IMR-90 (cell line): ENCODE measurements at regions not wholly inside any gene's neighbourhood (a gene's known extent, or its start where the extent isn't known, plus 50 kb on each side); places are given as distances from the start of the nearest gene placed in this dataset.

Experiments used
- ATAC-seq: fragments of 200-7000 bp; cut with Tn5 transposase; 2 replicates; pipeline ENCODE4 v1.9.1; 2020; ENCODE audit warnings: low read depth, mild to moderate bottlenecking, moderate library complexity
- BruUV-seq: library from RNA; stranded (reverse); fragments of 400-500 nt; replicated peaks from 2 replicates; lab custom pipeline; 2021; lab: Mats Ljungman, UMichigan
- CTCF ChIA-PET: fragments of 300-600 bp; formaldehyde crosslinking; extraction: SDS; loops from one replicate; lab custom pipeline; 2021; ENCODE audit warnings: antibody characterized with exemption; lab: Yijun Ruan, JAX
- POLR2A ChIA-PET: fragments of 300-600 bp; sonication (Branson Sonifier 250); formaldehyde crosslinking; loops from one replicate; lab custom pipeline; 2022; ENCODE audit warnings: antibody characterized with exemption; ENCODE audit not compliant: unreplicated experiment; lab: Charles Lee
- DNase-seq: peaks from one replicate; pipeline ENCODE4 v3.0.0; 2013
- H2AFZ ChIP-seq: replicated peaks from 2 replicates; pipeline ENCODE3; 2013; ENCODE audit warnings: low read length, mild to moderate bottlenecking; ENCODE audit not compliant: poor library complexity
- H2AK5ac ChIP-seq: 2 replicates; pipeline ENCODE4 v1.6.1; 2013; ENCODE audit warnings: low read depth, low read length, inconsistent platforms
- H2AK9ac ChIP-seq: replicated peaks from 2 replicates; pipeline ENCODE3; 2013; ENCODE audit warnings: mild to moderate bottlenecking, low read depth, low read length, moderate library complexity; ENCODE audit not compliant: poor library complexity
- H2BK120ac ChIP-seq: 2 replicates; pipeline ENCODE4 v1.6.1; 2013; ENCODE audit warnings: low read depth, low read length, inconsistent platforms
- H2BK15ac ChIP-seq: 3 replicates; pipeline ENCODE4 v1.6.1; 2013; ENCODE audit warnings: low read depth, low read length, inconsistent platforms
- H2BK20ac ChIP-seq: 2 replicates; pipeline ENCODE4 v1.6.1; 2013; ENCODE audit warnings: low read depth, mild to moderate bottlenecking, inconsistent platforms, low read length, moderate library complexity
- H2BK5ac ChIP-seq: 2 replicates; pipeline ENCODE4 v1.6.1; 2013; ENCODE audit warnings: mild to moderate bottlenecking, low read depth, low read length, inconsistent platforms; ENCODE audit not compliant: poor library complexity, severe bottlenecking
- H3K14ac ChIP-seq: replicated peaks from 2 replicates; pipeline ENCODE4 v1.6.1; 2013; ENCODE audit warnings: low read depth, low read length, inconsistent platforms
- H3K18ac ChIP-seq: 2 replicates; pipeline ENCODE4 v1.6.1; 2013; ENCODE audit warnings: low read depth, low read length, control low read depth
- H3K23ac ChIP-seq: 2 replicates; pipeline ENCODE4 v1.6.1; 2013; ENCODE audit warnings: low read depth, low read length, inconsistent platforms
- H3K27ac ChIP-seq: 2 replicates; pipeline ENCODE4 v1.5.1; 2013; ENCODE audit warnings: mild to moderate bottlenecking, control low read depth, low read length; ENCODE audit not compliant: insufficient read depth
- H3K27me3 ChIP-seq: 2 replicates; pipeline ENCODE4 v1.6.1; 2013; ENCODE audit warnings: low read length; ENCODE audit not compliant: control insufficient read depth, insufficient read depth
- H3K36me3 ChIP-seq: 2 replicates; pipeline ENCODE4 v1.6.1; 2013; ENCODE audit warnings: low read length, mixed read lengths; ENCODE audit not compliant: control insufficient read depth, insufficient read depth
- H3K4ac ChIP-seq: 2 replicates; pipeline ENCODE4 v1.6.1; 2013; ENCODE audit warnings: low read depth, low read length, inconsistent platforms
- H3K4me1 ChIP-seq: 2 replicates; pipeline ENCODE4 v1.6.1; 2013; ENCODE audit warnings: low read length, mixed read lengths; ENCODE audit not compliant: control insufficient read depth, insufficient read depth
- H3K4me2 ChIP-seq: 2 replicates; pipeline ENCODE4 v1.6.1; 2013; ENCODE audit warnings: low read depth, mild to moderate bottlenecking, control low read depth, low read length, moderate library complexity
- H3K4me3 ChIP-seq: 2 replicates; pipeline ENCODE4 v1.5.1; 2013; ENCODE audit warnings: low read depth, mild to moderate bottlenecking, control low read depth, low read length, moderate library complexity; ENCODE audit not compliant: insufficient read depth
- H3K56ac ChIP-seq: 2 replicates; pipeline ENCODE4 v1.6.1; 2013; ENCODE audit warnings: low read length, inconsistent platforms; ENCODE audit not compliant: insufficient read depth; ENCODE audit errors: extremely low read depth
- H3K79me1 ChIP-seq, 2 experiments: 2 replicates each; pipeline ENCODE4 v1.6.1; 2013; ENCODE audit warnings: low read length in 2 of 2, inconsistent platforms in 1 of 2, low read depth in 1 of 2
- H3K9ac ChIP-seq: 2 replicates; pipeline ENCODE4 v1.6.1; 2013; ENCODE audit warnings: low read depth, low read length, control low read depth
- H3K9me1 ChIP-seq: 2 replicates; pipeline ENCODE4 v1.6.1; 2013; ENCODE audit warnings: low read length, inconsistent platforms; ENCODE audit not compliant: insufficient read depth
- H3K9me3 ChIP-seq: 2 replicates; pipeline ENCODE4 v1.6.1; 2013; ENCODE audit warnings: low read length; ENCODE audit not compliant: control insufficient read depth, insufficient read depth
- H4K20me1 ChIP-seq: 2 replicates; pipeline ENCODE4 v1.6.1; 2013; ENCODE audit warnings: low read length, inconsistent platforms; ENCODE audit not compliant: insufficient read depth
- H4K5ac ChIP-seq: 2 replicates; pipeline ENCODE4 v1.6.1; 2013; ENCODE audit warnings: mild to moderate bottlenecking, low read depth, low read length, control low read depth
- H4K8ac ChIP-seq, 2 experiments: 2 replicates each; pipeline ENCODE4 v1.6.1; 2013; ENCODE audit warnings: low read depth in 2 of 2, low read length in 2 of 2, control low read depth in 1 of 2, inconsistent platforms in 1 of 2
- H4K91ac ChIP-seq: 2 replicates; pipeline ENCODE4 v1.6.1; 2013; ENCODE audit warnings: low read depth, low read length, inconsistent platforms; ENCODE audit not compliant: insufficient read depth
- BHLHE40 ChIP-seq: fragments of 150-350 bp; IDR thresholded peaks from 2 replicates; pipeline ENCODE4 v1.6.1; 2016; ENCODE audit warnings: mild to moderate bottlenecking, low read depth, low read length
- CEBPB ChIP-seq: IDR thresholded peaks from 2 replicates; pipeline ENCODE4 v1.6.1; 2012; ENCODE audit warnings: low read depth, low read length, improper control_type of control experiment
- CHD1 ChIP-seq: IDR thresholded peaks from 2 replicates; pipeline ENCODE4 v1.6.1; 2012; ENCODE audit warnings: low read depth, low read length, improper control_type of control experiment
- FOS ChIP-seq: fragments of 150-350 bp; IDR thresholded peaks from 2 replicates; pipeline ENCODE4 v1.6.1; 2016; ENCODE audit warnings: low read depth, low read length
- MAZ ChIP-seq: IDR thresholded peaks from 2 replicates; pipeline ENCODE4 v1.6.1; 2012; ENCODE audit warnings: low read depth, mild to moderate bottlenecking, low read length, improper control_type of control experiment, moderate library complexity, borderline replicate concordance
- MXI1 ChIP-seq: IDR thresholded peaks from 2 replicates; pipeline ENCODE4 v1.6.1; 2012; ENCODE audit warnings: low read depth, mild to moderate bottlenecking, low read length, moderate library complexity, borderline replicate concordance
- RCOR1 ChIP-seq: IDR thresholded peaks from 2 replicates; pipeline ENCODE4 v1.6.1; 2012; ENCODE audit warnings: mild to moderate bottlenecking, low read length, improper control_type of control experiment; ENCODE audit not compliant: insufficient replicate concordance
- WGBS, 2 experiments: methylation state at CpG; one replicate each; pipeline versions ENCODE4 v1.1.5 to v1.1.7; 2013; ENCODE audit warnings: missing lambda C conversion rate in 2 of 2; ENCODE audit not compliant: insufficient read length in 1 of 2; ENCODE audit errors: extremely low coverage in 2 of 2; 5-methylcytosine and 5-hydroxymethylcytosine counted together
- dilution Hi-C: fragments of 300-500 bp; cut with HindIII; formaldehyde crosslinking; loops from one replicate; pipeline ENCODE4 v1.14.3; 2018; ENCODE audit warnings: low sequenced_read_pairs; ENCODE audit not compliant: unreplicated experiment
- in situ Hi-C: fragments of 300-500 bp; cut with MboI; formaldehyde crosslinking; loops from 3 replicates; pipeline ENCODE4 v1.14.3; 2019; ENCODE audit warnings: low sequenced_read_pairs, inconsistent platforms, mixed read lengths
- intact Hi-C: fragments of 100-400 bp; cut with micrococcal nuclease; formaldehyde crosslinking; loops from 2 replicates; pipeline ENCODE4 v1.10.0; 2022
- TF ChIP-seq, protein P1 (sequence below): fragments of 150-350 bp; IDR thresholded peaks from 2 replicates; pipeline ENCODE4 v1.6.1; 2016; ENCODE audit warnings: low read depth, mild to moderate bottlenecking, low read length, moderate library complexity, borderline replicate concordance
- TF ChIP-seq, protein P2 (sequence below): fragments of 150-350 bp; IDR thresholded peaks from 2 replicates; pipeline ENCODE4 v1.6.1; 2017; ENCODE audit warnings: mild to moderate bottlenecking, antibody characterized with exemption, low read length, low read depth

DNA sequence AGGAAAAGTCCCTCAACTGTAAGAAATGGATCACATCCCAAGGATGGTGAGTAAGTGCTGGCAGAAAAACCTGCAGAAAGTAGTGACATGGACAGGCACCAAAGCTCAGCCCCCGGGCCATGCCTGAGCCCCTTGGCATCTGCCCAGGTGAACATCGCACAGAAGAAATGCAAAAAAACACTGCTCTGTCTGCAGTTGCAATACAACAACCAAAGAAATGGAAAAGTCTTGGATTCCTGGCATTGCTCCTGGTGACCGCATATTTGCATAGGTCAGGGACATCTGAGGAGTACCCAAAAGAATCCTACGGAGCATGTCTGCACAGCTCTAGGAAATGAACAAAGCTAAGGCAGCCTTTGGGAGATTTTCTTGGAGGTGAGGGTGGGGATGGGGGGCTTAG is 63.1 kb upstream of the PTPRT start:
- Histone ChIP-seq H4K91ac (no peak overlapping the region), H3K4me3 (no peak overlapping the region), H3K4ac (no peak overlapping the region), H3K27ac (no peak overlapping the region), H3K79me1 (no peaks in the 10 kb centered on the region), H3K14ac (no peak overlapping the region), H4K5ac (no peak overlapping the region), H2BK15ac (no peak overlapping the region), H3K18ac (no peak overlapping the region), H3K9me3 (no peaks in the 10 kb centered on the region), H3K9ac (no peak overlapping the region), H2BK20ac (no peak overlapping the region), H2BK120ac (no peak overlapping the region), H3K23ac (no peak overlapping the region), H2BK5ac (no peak overlapping the region), H3K9me1 (no peaks in the 10 kb centered on the region), H3K56ac (no peak overlapping the region), H3K4me1 (no peaks in the 10 kb centered on the region), H2AFZ (no peak overlapping the region), H3K4me2 (no peak overlapping the region), H3K27me3 (no peaks in the 10 kb centered on the region), H2AK5ac (no peak overlapping the region), H4K8ac (no peak overlapping the region), H3K36me3 (no peaks in the 10 kb centered on the region), H2AK9ac (no peak overlapping the region), H4K20me1 (no peaks in the 10 kb centered on the region)
- POLR2A ChIA-PET, result no interaction called here
- 55% methylated on average over 2 of the region's 4 CpGs; no CpG with 5 or more reads in 1 of the 2 experiments for WGBS, 2 experiments
- in situ Hi-C loops, result no loop called here
- ATAC-seq (no peak), DNase-seq (no peak)
- BruUV-seq, result no TSS peak
- CTCF ChIA-PET, result no interaction called here
- TF ChIP-seq, protein P1, sequence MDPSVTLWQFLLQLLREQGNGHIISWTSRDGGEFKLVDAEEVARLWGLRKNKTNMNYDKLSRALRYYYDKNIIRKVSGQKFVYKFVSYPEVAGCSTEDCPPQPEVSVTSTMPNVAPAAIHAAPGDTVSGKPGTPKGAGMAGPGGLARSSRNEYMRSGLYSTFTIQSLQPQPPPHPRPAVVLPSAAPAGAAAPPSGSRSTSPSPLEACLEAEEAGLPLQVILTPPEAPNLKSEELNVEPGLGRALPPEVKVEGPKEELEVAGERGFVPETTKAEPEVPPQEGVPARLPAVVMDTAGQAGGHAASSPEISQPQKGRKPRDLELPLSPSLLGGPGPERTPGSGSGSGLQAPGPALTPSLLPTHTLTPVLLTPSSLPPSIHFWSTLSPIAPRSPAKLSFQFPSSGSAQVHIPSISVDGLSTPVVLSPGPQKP, result no peak
- TF ChIP-seq BHLHE40, result no peak
- TF ChIP-seq, protein P2, sequence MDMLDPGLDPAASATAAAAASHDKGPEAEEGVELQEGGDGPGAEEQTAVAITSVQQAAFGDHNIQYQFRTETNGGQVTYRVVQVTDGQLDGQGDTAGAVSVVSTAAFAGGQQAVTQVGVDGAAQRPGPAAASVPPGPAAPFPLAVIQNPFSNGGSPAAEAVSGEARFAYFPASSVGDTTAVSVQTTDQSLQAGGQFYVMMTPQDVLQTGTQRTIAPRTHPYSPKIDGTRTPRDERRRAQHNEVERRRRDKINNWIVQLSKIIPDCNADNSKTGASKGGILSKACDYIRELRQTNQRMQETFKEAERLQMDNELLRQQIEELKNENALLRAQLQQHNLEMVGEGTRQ, result no peak
- no peak for TF ChIP-seq MAZ
- TF ChIP-seq CEBPB, result no peak
- TF ChIP-seq CHD1, result no peak
- TF ChIP-seq MXI1, result no peak
- no peak for TF ChIP-seq FOS
- no peak for TF ChIP-seq RCOR1
- dilution Hi-C loops, result no loop called here
- intact Hi-C loops, result no loop called here
